Aorta (tissue), 5 donors: ENCODE measurements at regions not wholly inside any gene's neighbourhood (a gene's known extent, or its start where the extent isn't known, plus 50 kb on each side); places are given as distances from the start of the nearest gene placed in this dataset.

Experiments used
- ATAC-seq: fragments of 200-7000 bp; cut with Tn5 transposase; one replicate; pipeline ENCODE4 v1.9.1; 2022; ENCODE audit warnings: moderate library complexity; ENCODE audit not compliant: low FRiP score
- DNase-seq, 2 donors: peaks; one replicate each; pipeline ENCODE4 v3.0.0-alpha.2; 2020
- H3K27ac ChIP-seq, 2 donors: one replicate each; pipeline ENCODE4 v1.5.1; 2013; ENCODE audit warnings: low read length in 2 of 2, mild to moderate bottlenecking in 2 of 2, moderate library complexity in 2 of 2, control low read depth in 1 of 2, inconsistent platforms in 1 of 2, low read depth in 1 of 2
- H3K27me3 ChIP-seq, 2 donors: one replicate each; pipeline ENCODE4 v1.6.1; 2013; ENCODE audit warnings: control low read depth in 1 of 2, low read length in 1 of 2, mild to moderate bottlenecking in 1 of 2, moderate library complexity in 1 of 2; ENCODE audit not compliant: insufficient read depth in 2 of 2, control insufficient read depth in 1 of 2
- H3K36me3 ChIP-seq, 2 donors: one replicate each; pipeline ENCODE4 v1.6.1; 2013; ENCODE audit warnings: control low read depth in 1 of 2, low read length in 1 of 2, mild to moderate bottlenecking in 1 of 2; ENCODE audit not compliant: insufficient read depth in 2 of 2, control insufficient read depth in 1 of 2
- H3K4me1 ChIP-seq, 2 donors: one replicate each; pipeline ENCODE4 v1.6.1; 2013; ENCODE audit warnings: low read length in 2 of 2, control low read depth in 1 of 2, mild to moderate bottlenecking in 1 of 2, moderate library complexity in 1 of 2; ENCODE audit not compliant: insufficient read depth in 2 of 2, control insufficient read depth in 1 of 2
- H3K4me3 ChIP-seq, 2 donors: one replicate each; pipeline ENCODE4 v1.5.1; 2013; ENCODE audit warnings: low read length in 2 of 2, control low read depth in 1 of 2, mild to moderate bottlenecking in 1 of 2
- H3K9me3 ChIP-seq: one replicate; pipeline ENCODE4 v1.6.1; 2013; ENCODE audit warnings: mild to moderate bottlenecking, low read length; ENCODE audit not compliant: control insufficient read depth
- WGBS, 2 donors: extraction: QIAGEN DNeasy Blood & Tissue Kit; methylation state at CpG; one replicate each; pipeline ENCODE4 v1.1.7; 2013; 5-methylcytosine and 5-hydroxymethylcytosine counted together
- intact Hi-C, 2 donors: fragments of 100-400 bp; cut with DNase I; formaldehyde crosslinking; loops; one replicate each; pipeline versions ENCODE4 v1.14.2 to v1.15.0; 2022
- donor health status: healthy with polysubstance abuse.
- donor health status: Bipolar disorder and iron deficiency.
- donor health status: DM: no; HTN: no; CAD: no.
- donor health status: DM: no; HTN: no; CAD: no.
- donor health status: DM: yes; HTN: yes; CAD: no.

DNA sequence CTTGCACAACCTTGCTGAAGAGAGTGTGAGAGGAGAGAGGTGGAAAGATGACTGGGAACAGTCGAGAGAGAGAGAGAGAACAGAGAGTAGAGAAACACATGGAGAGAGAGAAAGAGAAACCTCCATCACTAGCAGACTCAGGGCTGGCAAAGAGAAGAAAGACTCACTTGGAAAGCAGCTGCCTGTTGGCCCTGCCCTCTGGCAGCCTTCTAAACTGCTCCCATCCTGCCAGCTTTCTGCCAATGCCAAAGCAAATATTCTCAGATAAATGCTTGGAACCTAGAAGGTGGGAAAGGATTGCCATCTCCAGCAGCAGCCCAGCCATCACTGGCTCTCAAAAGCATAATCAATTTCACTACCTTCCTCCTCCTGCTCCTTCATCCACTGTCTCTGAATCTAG is 107.9 kb upstream of the WSCD2 start:
- WGBS, 2 donors: 0 to 6% methylated on average over 1 of the region's 1 CpG
- Histone ChIP-seq H3K36me3 (no peaks in the 10 kb centered on the region), H3K4me3 (no peak overlapping the region), H3K4me1 (peaks cover 0 to 5% of the 10 kb centered on the region in 2 donors), H3K27me3 (no peaks in the 10 kb centered on the region), H3K27ac (no peak overlapping the region), H3K9me3 (no peaks in the 10 kb centered on the region)
- intact Hi-C loops: no loop called here
- no peak for DNase-seq
- ATAC-seq: no peak

- no peak for DNase-seq
- WGBS, 2 donors: 93 to 96% methylated on average over 2 of the region's 2 CpGs
- no peaks in the 10 kb centered on the region for H3K9me3 ChIP-seq
- H3K27ac ChIP-seq: no peak overlapping the region
- H3K4me3 ChIP-seq: no peak overlapping the region
- H3K27me3 ChIP-seq: no peaks in the 10 kb centered on the region
- ATAC-seq: no peak
- peaks cover 0 to 5% of the 10 kb centered on the region in 2 donors for H3K4me1 ChIP-seq
- H3K36me3 ChIP-seq: no peaks in the 10 kb centered on the region
- intact Hi-C loops: no loop called here
These were observed 107.1 kb upstream of the WSCD2 start for GRCh38 chr12:108021949-108022522.

DNA sequence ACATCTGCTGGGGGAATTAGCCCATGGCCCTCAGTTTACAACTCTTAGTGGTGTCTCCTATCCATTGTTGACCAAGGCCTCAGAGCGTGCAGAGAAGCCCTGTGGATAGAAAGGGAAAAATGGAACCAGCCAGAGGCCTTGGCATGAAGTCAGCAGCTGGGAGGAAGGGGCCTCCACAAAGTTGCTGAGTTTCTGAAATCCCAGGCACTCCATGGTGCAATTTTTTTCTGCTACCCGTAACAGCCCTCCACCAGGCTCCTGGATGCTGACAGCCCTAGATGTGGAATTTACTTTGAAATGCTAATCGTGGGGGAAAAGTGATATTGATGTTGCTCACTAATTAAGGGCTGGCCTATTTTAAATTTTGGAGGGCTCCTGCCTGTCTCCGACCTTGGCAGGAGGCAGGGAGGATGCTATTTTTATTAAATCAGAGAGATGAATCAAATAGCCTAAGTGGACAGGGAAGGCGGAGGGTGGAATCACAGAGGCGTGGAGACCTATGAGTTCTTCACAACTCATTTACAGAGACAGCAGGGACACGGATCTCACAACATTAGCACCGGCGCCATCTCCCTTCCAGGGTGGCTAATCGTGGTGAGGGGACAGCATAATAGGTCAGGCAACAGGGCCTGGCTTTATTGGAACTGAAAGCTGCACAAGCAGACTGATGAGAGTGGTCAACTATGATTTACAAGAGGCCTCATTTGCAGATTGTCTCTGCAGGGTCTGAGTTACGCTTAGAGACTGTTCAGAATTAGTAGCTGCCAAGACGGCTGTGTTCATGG is 99.8 kb upstream of the WSCD2 start:
- Histone ChIP-seq H3K27ac (no peak overlapping the region), H3K27me3 (no peaks in the 10 kb centered on the region), H3K4me3 (no peak overlapping the region), H3K9me3 (no peaks in the 10 kb centered on the region), H3K4me1 (no peaks in the 10 kb centered on the region), H3K36me3 (no peaks in the 10 kb centered on the region)
- intact Hi-C loops: no loop called here
- no peak for DNase-seq
- WGBS, 2 donors: 74 to 81% methylated on average over 12 of the region's 12 CpGs
- no peak for ATAC-seq

DNA sequence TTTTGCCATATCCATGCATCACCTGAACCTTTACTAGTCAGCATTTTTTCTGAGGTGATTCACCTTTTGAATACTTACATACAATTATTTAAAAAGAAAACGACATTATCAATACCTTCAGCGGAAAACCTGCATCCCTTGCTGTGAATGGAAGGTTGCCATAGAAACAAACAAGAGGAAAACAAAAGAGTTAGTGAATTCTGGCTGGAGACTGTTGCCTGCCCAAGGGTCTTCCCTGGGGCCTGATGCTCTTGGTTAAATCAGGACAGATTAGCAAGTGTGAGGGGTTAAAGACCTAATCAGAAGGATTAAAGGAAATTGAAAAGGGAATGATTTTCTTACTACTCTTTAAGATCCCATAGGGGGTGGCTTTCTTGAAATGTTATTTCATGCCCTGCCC is 96.0 kb upstream of the WSCD2 start:
- WGBS, 2 donors: 78 to 90% methylated on average over 2 of the region's 2 CpGs

GRCh38 chr12:108035372-108035771 is 93.7 kb upstream of the WSCD2 start:
- no peaks in the 10 kb centered on the region for H3K36me3 ChIP-seq
- no peak for ATAC-seq
- H3K4me1 ChIP-seq: no peaks in the 10 kb centered on the region
- no peaks in the 10 kb centered on the region for H3K9me3 ChIP-seq
- H3K27me3 ChIP-seq: peaks cover 0 to 3% of the 10 kb centered on the region in 2 donors
- no peak overlapping the region for H3K4me3 ChIP-seq
- WGBS, 2 donors: 86 to 89% methylated on average over 1 of the region's 1 CpG
- intact Hi-C loops: no loop called here
- no peak overlapping the region for H3K27ac ChIP-seq
- no peak for DNase-seq

More for the DNA sequence above, 96.0 kb upstream of the WSCD2 start:
- no peak overlapping the region for H3K27ac ChIP-seq
- peaks cover 0 to 3% of the 10 kb centered on the region in 2 donors for H3K27me3 ChIP-seq
- H3K4me3 ChIP-seq: no peak overlapping the region
- no peaks in the 10 kb centered on the region for H3K36me3 ChIP-seq
- no peaks in the 10 kb centered on the region for H3K4me1 ChIP-seq
- DNase-seq (no peak), ATAC-seq (no peak)
- no peaks in the 10 kb centered on the region for H3K9me3 ChIP-seq
- intact Hi-C loops: no loop called here

DNA sequence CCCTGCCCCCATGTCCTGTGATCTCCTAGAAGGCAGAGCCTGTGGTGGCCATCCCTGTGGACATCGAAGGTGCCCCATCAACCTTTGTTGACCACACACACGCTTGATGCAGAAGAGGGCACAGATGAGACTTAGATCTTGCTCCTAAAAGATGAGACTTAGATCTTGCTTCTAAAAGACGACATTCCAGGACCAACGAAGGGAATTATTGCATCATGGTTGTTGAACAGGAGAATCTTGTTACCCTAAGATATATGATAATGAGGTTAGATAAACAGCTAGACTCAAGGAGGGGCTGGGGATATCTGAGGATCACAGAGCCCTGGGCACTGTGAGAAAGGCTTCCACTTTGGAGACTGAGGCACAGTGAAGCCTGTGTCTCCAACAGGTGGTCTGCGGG is 91.1 kb upstream of the WSCD2 start:
- Histone ChIP-seq H3K9me3 (no peaks in the 10 kb centered on the region), H3K4me3 (no peak overlapping the region), H3K4me1 (peaks cover 0 to 4% of the 10 kb centered on the region in 2 donors), H3K36me3 (no peaks in the 10 kb centered on the region), H3K27ac (no peak overlapping the region), H3K27me3 (peaks cover 0 to 3% of the 10 kb centered on the region in 2 donors)
- DNase-seq: no peak
- WGBS, 2 donors: 89 to 90% methylated on average over 5 of the region's 5 CpGs
- intact Hi-C loops: no loop called here
- ATAC-seq: no peak

GRCh38 chr12:108039794-108040193 is 89.3 kb upstream of the WSCD2 start:
- intact Hi-C loops: no loop called here
- 97 to 98% methylated on average over 4 of the region's 4 CpGs for WGBS, 2 donors

DNA sequence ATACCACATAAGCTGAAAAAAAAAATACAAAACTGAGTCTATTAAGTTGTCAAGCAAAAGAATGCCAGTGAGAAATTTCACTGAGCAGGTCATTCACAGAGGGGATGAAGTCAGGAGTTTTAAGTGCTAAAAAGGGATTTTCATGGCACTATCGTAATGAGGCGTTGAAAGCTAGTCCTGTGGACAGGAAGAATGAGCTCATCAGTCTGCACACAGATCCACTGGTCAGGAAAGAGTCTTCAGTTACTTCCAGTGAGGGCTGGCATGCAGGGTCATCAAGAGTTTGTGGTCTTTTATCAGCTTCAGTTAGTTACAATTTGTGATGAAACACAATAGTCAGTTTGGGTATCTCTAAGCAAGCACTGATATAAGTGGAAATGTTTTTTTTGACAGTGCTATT is 88.1 kb upstream of the WSCD2 start:
- Histone ChIP-seq H3K27ac (no peak overlapping the region), H3K36me3 (no peaks in the 10 kb centered on the region), H3K4me3 (no peak overlapping the region), H3K4me1 (peaks cover 0 to 4% of the 10 kb centered on the region in 2 donors), H3K9me3 (no peaks in the 10 kb centered on the region), H3K27me3 (no peaks in the 10 kb centered on the region)
- no peak for ATAC-seq
- 5 to 7% methylated on average over 2 of the region's 2 CpGs for WGBS, 2 donors
- DNase-seq: no peak
- intact Hi-C loops: no loop called here

More at GRCh38 chr12:108039794-108040193, 89.3 kb upstream of the WSCD2 start:
- DNase-seq (no peak), ATAC-seq (no peak)
- Histone ChIP-seq H3K9me3 (no peaks in the 10 kb centered on the region), H3K36me3 (no peaks in the 10 kb centered on the region), H3K27ac (no peak overlapping the region), H3K4me3 (no peak overlapping the region), H3K27me3 (no peaks in the 10 kb centered on the region), H3K4me1 (peaks cover 0 to 4% of the 10 kb centered on the region in 2 donors)

- no peak for ATAC-seq
- no peaks in the 10 kb centered on the region for H3K36me3 ChIP-seq
- peaks cover 0 to 4% of the 10 kb centered on the region in 2 donors for H3K4me1 ChIP-seq
- WGBS, 2 donors: 10 to 13% methylated on average over 3 of the region's 3 CpGs
- no peak for DNase-seq
- no peaks in the 10 kb centered on the region for H3K9me3 ChIP-seq
- no peak overlapping the region for H3K27ac ChIP-seq
- no peaks in the 10 kb centered on the region for H3K27me3 ChIP-seq
- no peak overlapping the region for H3K4me3 ChIP-seq
- intact Hi-C loops: no loop called here
These were observed 85.8 kb upstream of the WSCD2 start for GRCh38 chr12:108043286-108043685.
